GM18873 (cell line): ENCODE measurements at regions not wholly inside any gene's neighbourhood (a gene's known extent, or its start where the extent isn't known, plus 50 kb on each side); places are given as distances from the start of the nearest gene placed in this dataset.
"Not testable (repeated sequence)": the region's sequence is repeated elsewhere in the genome, so short reads cannot be mapped to it uniquely, and the experiment has no call there.

Experiments used
- ATAC-seq: cut with Tn5 transposase; IDR thresholded peaks from one replicate; pipeline ENCODE4 v1.9.1; 2021; ENCODE audit warnings: mild to moderate bottlenecking, moderate library complexity, moderate number of reproducible peaks; ENCODE audit not compliant: unreplicated experiment, low FRiP score

GRCh38 chr6:134791243-134791843, 158.6 kb downstream of the ALDH8A1 start:
- not testable (repeated sequence) for ATAC-seq

- no peak for ATAC-seq
Measured at GRCh38 chr6:134787261-134787877, 162.5 kb downstream of the ALDH8A1 start.

- ATAC-seq = no peak
Measured at GRCh38 chr6:134784336-134784735, 165.6 kb downstream of the ALDH8A1 start.

GRCh38 chr6:134778431-134778830, 171.5 kb downstream of the ALDH8A1 start:
- ATAC-seq = no peak

GRCh38 chr6:134774201-134774638, 175.7 kb downstream of the ALDH8A1 start:
- no peak for ATAC-seq

- ATAC-seq = no peak
Measured at GRCh38 chr6:134772671-134773360, 177.1 kb downstream of the ALDH8A1 start.

GRCh38 chr6:134768931-134769330, 181.0 kb downstream of the ALDH8A1 start:
- ATAC-seq = no peak

- no peak for ATAC-seq
Measured at GRCh38 chr6:134766497-134766896, 183.4 kb downstream of the ALDH8A1 start.

GRCh38 chr6:134764741-134765140, 185.2 kb downstream of the ALDH8A1 start:
- ATAC-seq = no peak

GRCh38 chr6:134763575-134763974, 186.3 kb downstream of the ALDH8A1 start:
- not testable (repeated sequence) for ATAC-seq

GRCh38 chr6:134758621-134759020, 191.3 kb downstream of the ALDH8A1 start:
- ATAC-seq = no peak

GRCh38 chr6:134757911-134758361, 192.0 kb downstream of the ALDH8A1 start:
- ATAC-seq = no peak

- no peak for ATAC-seq
Measured at GRCh38 chr6:134756374-134757025, 193.4 kb downstream of the ALDH8A1 start.

- ATAC-seq = no peak
Measured at GRCh38 chr6:134754013-134754690, 195.7 kb downstream of the ALDH8A1 start.

GRCh38 chr6:134753001-134753400, 196.9 kb downstream of the ALDH8A1 start:
- ATAC-seq = no peak

GRCh38 chr6:134752445-134752844, 197.5 kb downstream of the ALDH8A1 start:
- no peak for ATAC-seq

- no peak for ATAC-seq
Measured at GRCh38 chr6:134750669-134751068, 199.2 kb downstream of the ALDH8A1 start.

- ATAC-seq = no peak
Measured at GRCh38 chr6:134748484-134748883, 201.4 kb downstream of the ALDH8A1 start.

GRCh38 chr6:134747197-134747596, 202.7 kb downstream of the ALDH8A1 start:
- ATAC-seq = not testable (repeated sequence)

- ATAC-seq = no peak
Measured at GRCh38 chr6:134746140-134746539, 203.8 kb downstream of the ALDH8A1 start.
